ENCODE measurements at regions not wholly inside any gene's neighbourhood (a gene's known extent, or its start where the extent isn't known, plus 50 kb on each side); places are given as distances from the start of the nearest gene placed in this dataset.

DNA sequence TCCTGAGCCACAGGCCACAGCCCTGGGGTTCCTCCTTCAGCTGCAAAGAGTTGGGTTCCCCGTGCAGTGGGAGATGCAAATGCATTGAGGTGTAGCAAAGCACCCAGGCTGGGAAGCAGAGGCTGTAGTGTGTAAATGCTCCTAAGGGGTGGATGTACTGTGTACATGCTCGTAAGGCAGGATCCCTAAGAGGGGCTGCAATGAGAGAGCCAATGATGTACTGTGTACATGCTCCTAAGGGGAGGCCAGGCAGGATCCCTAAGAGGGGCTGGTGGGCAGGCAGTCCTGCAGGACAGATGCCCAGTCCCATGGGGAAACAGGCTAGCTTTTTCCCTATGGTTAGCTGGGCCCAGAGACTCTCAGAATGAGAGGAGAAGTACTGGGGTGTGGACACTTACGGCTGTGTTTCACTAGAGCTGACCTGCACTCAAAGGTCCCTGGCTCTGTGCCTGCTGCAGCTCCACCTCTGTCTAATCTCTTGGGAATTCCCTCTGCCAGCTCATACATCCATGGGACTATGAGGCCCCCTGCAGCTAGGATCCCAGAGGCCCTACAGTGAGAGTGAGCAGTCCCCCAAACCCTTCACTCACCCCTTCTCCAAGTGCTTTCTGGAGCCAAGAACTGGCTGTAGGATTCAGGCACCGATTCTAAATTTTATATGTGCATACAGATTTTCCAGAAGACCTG lies 261.9 kb upstream of the LUZP2 start:
- no peaks in the 10 kb centered on the region for H3F3A ChIP-seq (ENCODE audit: control insufficient read depth, insufficient read depth)
- no peak for TF ChIP-seq EZH2phosphoT487 (IDR thresholded peaks at IDR 0.05; ENCODE audit: borderline replicate concordance, low read length)
- TF ChIP-seq, protein P1, sequence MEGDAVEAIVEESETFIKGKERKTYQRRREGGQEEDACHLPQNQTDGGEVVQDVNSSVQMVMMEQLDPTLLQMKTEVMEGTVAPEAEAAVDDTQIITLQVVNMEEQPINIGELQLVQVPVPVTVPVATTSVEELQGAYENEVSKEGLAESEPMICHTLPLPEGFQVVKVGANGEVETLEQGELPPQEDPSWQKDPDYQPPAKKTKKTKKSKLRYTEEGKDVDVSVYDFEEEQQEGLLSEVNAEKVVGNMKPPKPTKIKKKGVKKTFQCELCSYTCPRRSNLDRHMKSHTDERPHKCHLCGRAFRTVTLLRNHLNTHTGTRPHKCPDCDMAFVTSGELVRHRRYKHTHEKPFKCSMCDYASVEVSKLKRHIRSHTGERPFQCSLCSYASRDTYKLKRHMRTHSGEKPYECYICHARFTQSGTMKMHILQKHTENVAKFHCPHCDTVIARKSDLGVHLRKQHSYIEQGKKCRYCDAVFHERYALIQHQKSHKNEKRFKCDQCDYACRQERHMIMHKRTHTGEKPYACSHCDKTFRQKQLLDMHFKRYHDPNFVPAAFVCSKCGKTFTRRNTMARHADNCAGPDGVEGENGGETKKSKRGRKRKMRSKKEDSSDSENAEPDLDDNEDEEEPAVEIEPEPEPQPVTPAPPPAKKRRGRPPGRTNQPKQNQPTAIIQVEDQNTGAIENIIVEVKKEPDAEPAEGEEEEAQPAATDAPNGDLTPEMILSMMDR (IDR thresholded peaks at IDR 0.05; ENCODE audit: low read depth, low read length, poor library complexity, severe bottlenecking), result no peak
- H3K27me3 ChIP-seq (ENCODE audit: control insufficient read depth, low read length), result no peaks in the 10 kb centered on the region
- H3K36me3 ChIP-seq (ENCODE audit: control insufficient read depth, low read length), result no peaks in the 10 kb centered on the region
- H3K79me2 ChIP-seq (ENCODE audit: control insufficient read depth, low read length), result no peaks in the 10 kb centered on the region
- H3K4me2 ChIP-seq (ENCODE audit: low read length), result no peak overlapping the region
- no peak overlapping the region for H3K27ac ChIP-seq (ENCODE audit: low read depth, low read length)
- no peaks in the 10 kb centered on the region for H3K9me2 ChIP-seq (replicated peaks; ENCODE audit: control insufficient read depth, low read length)
- H4K20me1 ChIP-seq (ENCODE audit: control insufficient read depth, insufficient read depth, low read depth, low read length), result no peaks in the 10 kb centered on the region
- H3K4me1 ChIP-seq (ENCODE audit: control insufficient read depth, low read length), result no peaks in the 10 kb centered on the region
- H3K4me3 ChIP-seq (ENCODE audit: low read length), result no peak overlapping the region
- no peaks in the 10 kb centered on the region; the same call in 1 of the 2 replicates for H3K9me3 ChIP-seq (ENCODE audit: control insufficient read depth, insufficient read depth, low read length)

DNA sequence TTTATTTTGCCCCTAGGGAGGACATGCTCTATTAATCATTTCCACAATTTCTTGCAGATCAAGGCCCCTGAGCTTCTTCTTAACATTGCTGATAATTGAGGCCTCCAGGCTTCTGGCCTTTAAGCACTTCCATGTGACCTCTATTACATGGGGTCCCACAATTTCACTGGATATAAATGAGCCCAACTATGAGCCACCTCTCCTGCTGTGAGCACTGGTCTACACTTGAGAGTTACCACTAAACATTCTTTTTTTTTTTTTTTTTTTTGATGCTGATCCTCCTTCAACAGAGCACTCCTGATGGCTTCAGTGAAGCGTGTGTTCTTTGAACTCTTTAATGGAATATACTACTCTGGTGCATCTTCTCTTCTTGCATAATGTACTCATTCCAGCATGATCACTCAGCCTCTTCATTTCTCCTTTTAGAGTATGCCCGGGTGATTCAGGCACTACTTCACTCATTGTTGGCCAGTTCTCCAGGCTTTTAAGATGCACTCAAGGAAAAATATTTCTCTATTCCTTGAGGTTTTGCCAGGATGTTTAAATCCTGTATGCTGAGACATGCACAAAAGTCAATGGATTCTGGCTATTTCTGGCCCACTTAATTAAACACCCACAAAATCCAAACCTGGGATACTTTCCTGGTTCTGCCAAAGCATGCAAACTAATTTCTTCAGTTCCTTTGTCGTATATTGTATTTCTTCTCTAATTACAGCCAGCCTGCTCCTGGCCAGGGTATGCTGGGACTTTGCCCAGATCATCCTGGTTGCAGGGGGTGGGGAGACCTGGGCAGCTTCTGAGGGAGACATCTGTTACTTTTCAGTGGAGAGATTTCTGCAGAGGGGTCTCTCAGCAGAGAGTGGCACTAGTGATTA lies 257.8 kb upstream of the LUZP2 start:
- no peaks in the 10 kb centered on the region for H3K79me2 ChIP-seq (ENCODE audit: control insufficient read depth, low read length)
- TF ChIP-seq, protein P1 (IDR thresholded peaks at IDR 0.05; ENCODE audit: low read depth, low read length, poor library complexity, severe bottlenecking), result no peak
- TF ChIP-seq EZH2phosphoT487 (IDR thresholded peaks at IDR 0.05; ENCODE audit: borderline replicate concordance, low read length), result no peak
- H3K9me3 ChIP-seq (ENCODE audit: control insufficient read depth, insufficient read depth, low read length), result no peaks in the 10 kb centered on the region; the same call in 1 of the 2 replicates
- H4K20me1 ChIP-seq (ENCODE audit: control insufficient read depth, insufficient read depth, low read depth, low read length), result no peaks in the 10 kb centered on the region
- H3F3A ChIP-seq (ENCODE audit: control insufficient read depth, insufficient read depth), result no peaks in the 10 kb centered on the region
- peaks cover 9% of the 10 kb centered on the region for H3K4me1 ChIP-seq (ENCODE audit: control insufficient read depth, low read length)
- no peaks in the 10 kb centered on the region for H3K36me3 ChIP-seq (ENCODE audit: control insufficient read depth, low read length)
- no peaks in the 10 kb centered on the region for H3K9me2 ChIP-seq (replicated peaks; ENCODE audit: control insufficient read depth, low read length)
- H3K27ac ChIP-seq (ENCODE audit: low read depth, low read length), result no peak overlapping the region
- no peaks in the 10 kb centered on the region for H3K27me3 ChIP-seq (ENCODE audit: control insufficient read depth, low read length)
- H3K4me2 ChIP-seq (ENCODE audit: low read length), result no peak overlapping the region
- H3K4me3 ChIP-seq (ENCODE audit: low read length), result no peak overlapping the region

DNA sequence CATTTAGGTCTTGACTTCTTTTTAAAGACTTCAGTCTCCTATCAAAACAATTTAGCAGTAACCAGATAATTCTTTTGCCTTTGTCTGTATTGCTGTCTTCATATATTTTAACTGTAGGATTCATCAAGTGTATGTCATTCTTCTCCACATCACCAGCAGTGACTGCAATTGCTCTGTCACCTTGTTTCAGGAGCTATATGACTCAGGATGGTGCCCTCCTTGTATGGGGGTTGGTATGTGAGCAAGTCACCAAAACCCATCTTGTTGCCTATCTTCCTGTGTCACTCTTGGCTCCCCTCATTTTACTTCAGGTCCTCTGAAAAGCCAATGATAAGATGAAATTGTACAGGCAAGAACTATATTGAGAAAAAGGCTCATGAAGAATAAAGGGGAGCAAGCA lies 256.9 kb upstream of the LUZP2 start:
- H3K9me2 ChIP-seq (replicated peaks; ENCODE audit: control insufficient read depth, low read length), result no peaks in the 10 kb centered on the region
- no peak overlapping the region for H3K4me3 ChIP-seq (ENCODE audit: low read length)
- H3K9me3 ChIP-seq (ENCODE audit: control insufficient read depth, insufficient read depth, low read length), result no peaks in the 10 kb centered on the region
- H3F3A ChIP-seq (ENCODE audit: control insufficient read depth, insufficient read depth), result no peaks in the 10 kb centered on the region
- H3K36me3 ChIP-seq (ENCODE audit: control insufficient read depth, low read length), result no peaks in the 10 kb centered on the region
- H3K4me1 ChIP-seq (ENCODE audit: control insufficient read depth, low read length), result peaks cover 9% of the 10 kb centered on the region
- H3K27me3 ChIP-seq (ENCODE audit: control insufficient read depth, low read length), result no peaks in the 10 kb centered on the region
- H3K79me2 ChIP-seq (ENCODE audit: control insufficient read depth, low read length), result no peaks in the 10 kb centered on the region
- H4K20me1 ChIP-seq (ENCODE audit: control insufficient read depth, insufficient read depth, low read depth, low read length), result no peaks in the 10 kb centered on the region
- TF ChIP-seq EZH2phosphoT487 (IDR thresholded peaks at IDR 0.05; ENCODE audit: borderline replicate concordance, low read length), result no peak
- TF ChIP-seq, protein P1 (IDR thresholded peaks at IDR 0.05; ENCODE audit: low read depth, low read length, poor library complexity, severe bottlenecking), result no peak
- H3K27ac ChIP-seq (ENCODE audit: low read depth, low read length), result no peak overlapping the region
- no peak overlapping the region for H3K4me2 ChIP-seq (ENCODE audit: low read length)

Measured in DOHH2 (cell line).